CD4-positive, alpha-beta T cell (primary cell): ENCODE measurements at regions not wholly inside any gene's neighbourhood (a gene's known extent, or its start where the extent isn't known, plus 50 kb on each side); places are given as distances from the start of the nearest gene placed in this dataset.

Experiments used
- ATAC-seq: fragments of 200-7000 bp; cut with Tn5 transposase; one replicate; pipeline ENCODE4 v1.10.0; 2022; ENCODE audit warnings: mild to moderate bottlenecking; ENCODE audit not compliant: poor library complexity
- CTCF ChIA-PET: fragments of 350-600 bp; sonication (Branson Sonifier 250); formaldehyde crosslinking; loops from one replicate; lab custom pipeline; 2021; ENCODE audit warnings: antibody characterized with exemption, inconsistent platforms; lab: Charles Lee
- POLR2A ChIA-PET: fragments of 350-600 bp; sonication (Branson Sonifier 250); formaldehyde crosslinking; loops from one replicate; lab custom pipeline; 2021; ENCODE audit warnings: antibody characterized with exemption, inconsistent platforms; lab: Charles Lee
- DNase-seq, 14 experiments: peaks; one replicate each; pipeline ENCODE4 v3.0.0-alpha.2; 2013 to 2020; ENCODE audit warnings: mixed read lengths in 2 of 14
- H3K27ac ChIP-seq, 2 donors: one replicate each; pipeline versions ENCODE4 v1.5.1 to v1.7.0; 2013; ENCODE audit warnings: low read length in 2 of 2, low read depth in 1 of 2, mild to moderate bottlenecking in 1 of 2
- H3K27me3 ChIP-seq, 2 experiments: 1 replicate in 1 of 2; 2 replicates in 1 of 2; pipeline versions ENCODE4 v1.6.1 to v1.7.0; 2013; ENCODE audit warnings: low read length in 2 of 2, control low read depth in 1 of 2, mild to moderate bottlenecking in 1 of 2, moderate library complexity in 1 of 2; ENCODE audit not compliant: insufficient read depth in 2 of 2, control insufficient read depth in 1 of 2
- H3K36me3 ChIP-seq: one replicate; pipeline ENCODE4 v1.6.1; 2013; ENCODE audit warnings: low read length, control low read depth; ENCODE audit not compliant: insufficient read depth
- H3K4me1 ChIP-seq: one replicate; pipeline ENCODE4 v1.6.1; 2013; ENCODE audit warnings: low read length, control low read depth; ENCODE audit not compliant: insufficient read depth
- H3K4me3 ChIP-seq: one replicate; pipeline ENCODE4 v1.5.1; 2013; ENCODE audit warnings: mild to moderate bottlenecking, low read length, moderate library complexity
- H3K9me3 ChIP-seq, 2 experiments: 1 replicate in 1 of 2; 2 replicates in 1 of 2; pipeline versions ENCODE4 v1.6.1 to v1.7.0; 2013; ENCODE audit warnings: low read length in 2 of 2, mild to moderate bottlenecking in 2 of 2, control low read depth in 1 of 2, moderate library complexity in 1 of 2; ENCODE audit not compliant: control insufficient read depth in 1 of 2, insufficient read depth in 1 of 2
- H3K27ac Mint-ChIP-seq: one replicate; pipeline ENCODE4 v1.8.0; 2020; ENCODE audit warnings: mixed read lengths
- H3K27me3 Mint-ChIP-seq: one replicate; pipeline ENCODE4 v1.8.0; 2021; ENCODE audit warnings: mixed read lengths
- H3K36me3 Mint-ChIP-seq: one replicate; pipeline ENCODE4 v1.8.0; 2021; ENCODE audit warnings: low read depth, mixed read lengths
- H3K4me1 Mint-ChIP-seq: one replicate; pipeline ENCODE4 v1.8.0; 2021; ENCODE audit warnings: low read depth, mixed read lengths
- H3K4me3 Mint-ChIP-seq: one replicate; pipeline ENCODE4 v1.8.0; 2020; ENCODE audit warnings: mild to moderate bottlenecking, mixed read lengths
- H3K9me3 Mint-ChIP-seq: one replicate; pipeline ENCODE4 v1.8.0; 2020; ENCODE audit warnings: mixed read lengths
- intact Hi-C, 2 experiments: fragments of 100-400 bp; cut with DNase I in 1 of 2; cut with micrococcal nuclease in 1 of 2; formaldehyde crosslinking; loops; one replicate each; pipeline versions ENCODE4 v1.15.1 to v1.9.0; 2023 to 2025; cut with DNase I, micrococcal nuclease
- TF ChIP-seq, protein P1 (sequence below): fragments of 200-600 bp; IDR thresholded peaks from one replicate; pipeline ENCODE4 v1.8.0; 2022; ENCODE audit warnings: antibody characterized with exemption, mild to moderate bottlenecking

DNA sequence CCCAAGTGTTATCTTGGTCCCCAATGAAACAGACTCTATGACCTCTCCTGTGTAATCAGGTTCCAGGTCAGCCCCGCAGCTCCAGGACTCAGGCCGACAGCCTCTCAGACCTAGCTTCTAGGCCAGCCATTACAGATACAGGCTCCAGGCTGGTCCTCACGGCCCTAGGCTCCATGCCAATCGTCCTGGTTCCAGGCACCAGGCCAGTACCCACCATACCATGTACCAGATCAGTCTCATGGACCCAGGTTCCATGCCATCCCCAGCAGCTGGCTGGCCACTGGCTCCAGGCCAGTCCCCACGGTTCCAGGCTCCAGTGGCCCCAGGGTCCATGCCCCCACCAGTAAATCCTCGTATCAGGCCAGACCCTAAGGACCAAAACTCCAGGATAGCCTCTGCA, 1326.6 kb upstream of the C9orf72 start:
- Histone ChIP-seq H3K27ac (no peak overlapping the region), H3K27me3 (no peaks in the 10 kb centered on the region), H3K9me3 (peaks cover 3 to 14% of the 10 kb centered on the region in 2 experiments), H3K4me3 (no peak overlapping the region), H3K36me3 (no peaks in the 10 kb centered on the region), H3K4me1 (no peaks in the 10 kb centered on the region)
- ChIA-PET POLR2A (no interaction called here), CTCF (no interaction called here)
- Mint-ChIP-seq H3K36me3 (no peaks in the 10 kb centered on the region), H3K9me3 (peaks cover 5% of the 10 kb centered on the region), H3K4me3 (no peak overlapping the region), H3K27ac (no peak overlapping the region), H3K27me3 (no peaks in the 10 kb centered on the region), H3K4me1 (no peaks in the 10 kb centered on the region)
- no peak for ATAC-seq
- TF ChIP-seq, protein P1, sequence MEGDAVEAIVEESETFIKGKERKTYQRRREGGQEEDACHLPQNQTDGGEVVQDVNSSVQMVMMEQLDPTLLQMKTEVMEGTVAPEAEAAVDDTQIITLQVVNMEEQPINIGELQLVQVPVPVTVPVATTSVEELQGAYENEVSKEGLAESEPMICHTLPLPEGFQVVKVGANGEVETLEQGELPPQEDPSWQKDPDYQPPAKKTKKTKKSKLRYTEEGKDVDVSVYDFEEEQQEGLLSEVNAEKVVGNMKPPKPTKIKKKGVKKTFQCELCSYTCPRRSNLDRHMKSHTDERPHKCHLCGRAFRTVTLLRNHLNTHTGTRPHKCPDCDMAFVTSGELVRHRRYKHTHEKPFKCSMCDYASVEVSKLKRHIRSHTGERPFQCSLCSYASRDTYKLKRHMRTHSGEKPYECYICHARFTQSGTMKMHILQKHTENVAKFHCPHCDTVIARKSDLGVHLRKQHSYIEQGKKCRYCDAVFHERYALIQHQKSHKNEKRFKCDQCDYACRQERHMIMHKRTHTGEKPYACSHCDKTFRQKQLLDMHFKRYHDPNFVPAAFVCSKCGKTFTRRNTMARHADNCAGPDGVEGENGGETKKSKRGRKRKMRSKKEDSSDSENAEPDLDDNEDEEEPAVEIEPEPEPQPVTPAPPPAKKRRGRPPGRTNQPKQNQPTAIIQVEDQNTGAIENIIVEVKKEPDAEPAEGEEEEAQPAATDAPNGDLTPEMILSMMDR = no peak
- intact Hi-C loops = no loop called here
- DNase-seq = peak in 1 of 14 experiments; percentile 3

DNA sequence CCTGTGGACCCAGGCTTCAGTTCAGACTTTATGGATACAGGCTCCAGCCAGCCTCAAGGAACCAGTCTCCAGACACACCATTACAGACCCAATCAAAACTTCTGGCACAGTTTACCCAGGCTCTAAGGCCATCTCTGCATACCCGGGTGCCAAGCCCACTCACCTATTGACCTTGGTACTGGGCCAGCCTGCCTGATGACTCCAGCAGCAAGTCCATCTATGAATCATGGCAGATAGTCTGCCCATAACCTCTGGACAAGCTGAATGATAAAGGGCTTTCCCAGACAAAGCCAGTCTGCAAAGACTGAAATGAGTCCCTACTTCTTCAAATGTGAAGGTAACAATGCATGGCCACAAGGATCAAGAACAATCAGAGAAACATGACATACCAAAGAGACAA, 1327.1 kb upstream of the C9orf72 start:
- Histone ChIP-seq H3K4me1 (no peaks in the 10 kb centered on the region), H3K36me3 (no peaks in the 10 kb centered on the region), H3K27me3 (no peaks in the 10 kb centered on the region), H3K27ac (no peak overlapping the region), H3K9me3 (peaks cover 3 to 14% of the 10 kb centered on the region in 2 experiments), H3K4me3 (no peak overlapping the region)
- intact Hi-C loops = no loop called here
- DNase-seq (no peak), ATAC-seq (no peak)
- TF ChIP-seq, protein P1 = no peak
- no peak overlapping the region for H3K4me3 Mint-ChIP-seq
- ChIA-PET CTCF (no interaction called here), POLR2A (no interaction called here)
- H3K27ac Mint-ChIP-seq = no peak overlapping the region
- no peaks in the 10 kb centered on the region for H3K27me3 Mint-ChIP-seq
- no peaks in the 10 kb centered on the region for H3K36me3 Mint-ChIP-seq
- peaks cover 2% of the 10 kb centered on the region for H3K9me3 Mint-ChIP-seq
- no peaks in the 10 kb centered on the region for H3K4me1 Mint-ChIP-seq

DNA sequence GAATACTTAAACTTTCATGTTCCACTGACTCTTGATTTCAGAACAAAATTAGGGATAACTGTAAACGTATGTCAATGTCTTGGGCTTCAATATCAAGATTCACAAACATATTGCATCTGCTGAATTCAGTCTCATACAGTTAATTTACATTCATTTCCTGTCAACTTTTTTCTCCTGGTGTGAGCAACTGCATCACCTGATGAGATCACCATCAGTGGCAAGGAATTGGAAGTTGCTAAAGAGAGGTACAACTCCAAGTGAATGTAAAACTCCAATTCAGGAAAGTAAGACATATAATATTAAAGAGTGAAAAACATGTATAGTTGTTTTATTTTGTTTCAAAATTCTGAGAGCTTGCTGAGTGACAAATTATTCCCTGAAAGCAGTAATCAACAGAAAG, 1336.2 kb upstream of the C9orf72 start:
- H3K4me3 ChIP-seq = no peak overlapping the region
- Mint-ChIP-seq H3K27ac (no peak overlapping the region), H3K4me3 (no peak overlapping the region), H3K4me1 (no peaks in the 10 kb centered on the region), H3K9me3 (peaks cover 2% of the 10 kb centered on the region), H3K27me3 (no peaks in the 10 kb centered on the region), H3K36me3 (no peaks in the 10 kb centered on the region)
- H3K27ac ChIP-seq = no peak overlapping the region
- CTCF ChIA-PET = no interaction called here
- no peaks in the 10 kb centered on the region for H3K36me3 ChIP-seq
- intact Hi-C loops = no loop called here
- ATAC-seq = no peak
- H3K4me1 ChIP-seq = no peaks in the 10 kb centered on the region
- no peak for DNase-seq
- TF ChIP-seq, protein P1 = no peak
- H3K9me3 ChIP-seq = no peaks in the 10 kb centered on the region
- POLR2A ChIA-PET = no interaction called here
- H3K27me3 ChIP-seq = no peaks in the 10 kb centered on the region
